H9 (cell line): ENCODE measurements at regions not wholly inside any gene's neighbourhood (a gene's known extent, or its start where the extent isn't known, plus 50 kb on each side); places are given as distances from the start of the nearest gene placed in this dataset.

Source experiments
- DNase-seq: peaks from one replicate; pipeline ENCODE4 v3.0.0-alpha.2; 2017
- H2AFZ ChIP-seq: one replicate; pipeline ENCODE4 v1.6.1; 2013; ENCODE audit warnings: mild to moderate bottlenecking, low read length, control low read depth, moderate library complexity
- H2AK5ac ChIP-seq: 2 replicates; pipeline ENCODE4 v1.6.1; 2013; ENCODE audit warnings: low read length, control low read depth, mixed read lengths; ENCODE audit not compliant: insufficient read length
- H2BK120ac ChIP-seq: one replicate; pipeline ENCODE4 v1.6.1; 2013; ENCODE audit warnings: low read depth, mild to moderate bottlenecking, low read length, control low read depth, inconsistent platforms; ENCODE audit not compliant: poor library complexity, severe bottlenecking
- H2BK12ac ChIP-seq: 2 replicates; pipeline ENCODE4 v1.6.1; 2013; ENCODE audit warnings: low read length, control low read depth, mixed read lengths, low read depth; ENCODE audit not compliant: insufficient read length
- H2BK15ac ChIP-seq: 2 replicates; pipeline ENCODE4 v1.6.1; 2013; ENCODE audit warnings: low read depth, low read length, control low read depth
- H2BK20ac ChIP-seq: one replicate; pipeline ENCODE4 v1.6.1; 2013; ENCODE audit warnings: low read depth, mild to moderate bottlenecking, low read length, control low read depth, inconsistent platforms; ENCODE audit not compliant: poor library complexity, severe bottlenecking
- H2BK5ac ChIP-seq: 2 replicates; pipeline ENCODE4 v1.6.1; 2013; ENCODE audit warnings: low read length, control low read depth, mixed read lengths; ENCODE audit not compliant: insufficient read length
- H3K14ac ChIP-seq: 2 replicates; pipeline ENCODE4 v1.6.1; 2013; ENCODE audit warnings: low read length, control low read depth; ENCODE audit not compliant: insufficient read depth
- H3K18ac ChIP-seq: 2 replicates; pipeline ENCODE4 v1.6.1; 2013; ENCODE audit warnings: low read depth, mild to moderate bottlenecking, mixed read lengths, low read length, control low read depth; ENCODE audit not compliant: insufficient read length
- H3K23ac ChIP-seq: 2 replicates; pipeline ENCODE4 v1.6.1; 2013; ENCODE audit warnings: low read length, control low read depth, mixed read lengths, low read depth; ENCODE audit not compliant: insufficient read length
- H3K23me2 ChIP-seq: 2 replicates; pipeline ENCODE4 v1.6.1; 2013; ENCODE audit warnings: low read depth, mild to moderate bottlenecking, mixed read lengths, low read length, control low read depth; ENCODE audit not compliant: insufficient read length, poor library complexity, severe bottlenecking
- H3K27ac ChIP-seq: 2 replicates; pipeline ENCODE4 v1.5.1; 2013; ENCODE audit warnings: low read length, control low read depth, mixed read lengths, low read depth; ENCODE audit not compliant: insufficient read length
- H3K27me3 ChIP-seq: 2 replicates; pipeline ENCODE4 v1.6.1; 2013; ENCODE audit warnings: low read length, control low read depth, inconsistent platforms; ENCODE audit not compliant: insufficient read depth
- H3K4ac ChIP-seq: 2 replicates; pipeline ENCODE4 v1.6.1; 2013; ENCODE audit warnings: low read depth, mild to moderate bottlenecking, control low read depth, inconsistent platforms, low read length, moderate library complexity
- H3K4me1 ChIP-seq: 2 replicates; pipeline ENCODE4 v1.6.1; 2013; ENCODE audit warnings: low read length, control low read depth, inconsistent platforms; ENCODE audit not compliant: insufficient read depth
- H3K4me2 ChIP-seq: 2 replicates; pipeline ENCODE4 v1.6.1; 2013; ENCODE audit warnings: low read length, control low read depth, mixed read lengths; ENCODE audit not compliant: insufficient read length, insufficient read depth
- H3K56ac ChIP-seq: 2 replicates; pipeline ENCODE4 v1.6.1; 2013; ENCODE audit warnings: low read depth, mild to moderate bottlenecking, mixed read lengths, low read length, control low read depth; ENCODE audit not compliant: insufficient read length
- H3K79me1 ChIP-seq: 2 replicates; pipeline ENCODE4 v1.6.1; 2013; ENCODE audit warnings: low read depth, mild to moderate bottlenecking, moderate library complexity, low read length, control low read depth, inconsistent platforms; ENCODE audit not compliant: insufficient read depth, poor library complexity, severe bottlenecking
- H3K79me2 ChIP-seq: 2 replicates; pipeline ENCODE4 v1.6.1; 2013; ENCODE audit warnings: low read length, control low read depth, inconsistent platforms; ENCODE audit not compliant: insufficient read depth
- H3K9ac ChIP-seq: 2 replicates; pipeline ENCODE4 v1.6.1; 2013; ENCODE audit warnings: low read length, control low read depth, mixed read lengths; ENCODE audit not compliant: insufficient read length; ENCODE audit errors: extremely low read depth
- H3K9me3 ChIP-seq: one replicate; pipeline ENCODE4 v1.6.1; 2013; ENCODE audit warnings: low read depth, low read length, inconsistent platforms; ENCODE audit not compliant: control insufficient read depth
- H3T11ph ChIP-seq: one replicate; pipeline ENCODE4 v1.6.1; 2013; ENCODE audit warnings: mild to moderate bottlenecking, low read length, control low read depth, inconsistent platforms
- H4K20me1 ChIP-seq: one replicate; pipeline ENCODE4 v1.6.1; 2013; ENCODE audit not compliant: control insufficient read depth, insufficient read length, insufficient read depth
- H4K5ac ChIP-seq: 2 replicates; pipeline ENCODE4 v1.6.1; 2013; ENCODE audit warnings: low read depth, mild to moderate bottlenecking, mixed read lengths, low read length, control low read depth; ENCODE audit not compliant: insufficient read length
- H4K8ac ChIP-seq: replicated peaks from 2 replicates; pipeline ENCODE4 v1.6.1; 2013; ENCODE audit warnings: low read length, control low read depth, mixed read lengths, low read depth; ENCODE audit not compliant: insufficient read length
- H4K91ac ChIP-seq: 2 replicates; pipeline ENCODE4 v1.6.1; 2013; ENCODE audit warnings: low read depth, mild to moderate bottlenecking, moderate library complexity, mixed read lengths, low read length, control low read depth; ENCODE audit not compliant: insufficient read length
- H3K27ac Mint-ChIP-seq, 3 experiments: 2 replicates in 2 of 3; 3 replicates in 1 of 3; pipeline ENCODE4 v1.8.0; 2020 to 2021; ENCODE audit warnings: mixed read lengths in 3 of 3, mild to moderate bottlenecking in 1 of 3, moderate library complexity in 1 of 3
- H3K27me3 Mint-ChIP-seq: 2 replicates; pipeline ENCODE4 v1.8.0; 2021; ENCODE audit warnings: low read depth, mild to moderate bottlenecking, moderate library complexity, mixed read lengths
- H3K36me3 Mint-ChIP-seq, 3 experiments: 2 replicates in 2 of 3; 3 replicates in 1 of 3; pipeline ENCODE4 v1.8.0; 2020 to 2021; ENCODE audit warnings: low read depth in 3 of 3, mixed read lengths in 3 of 3; ENCODE audit not compliant: insufficient read depth in 1 of 3
- H3K4me1 Mint-ChIP-seq, 2 experiments: 2 replicates each; pipeline ENCODE4 v1.8.0; 2020; ENCODE audit warnings: mixed read lengths in 2 of 2
- H3K4me3 Mint-ChIP-seq, 2 experiments: 2 replicates in 1 of 2; 3 replicates in 1 of 2; pipeline ENCODE4 v1.8.0; 2020 to 2021; ENCODE audit warnings: mild to moderate bottlenecking in 2 of 2, mixed read lengths in 2 of 2, moderate library complexity in 1 of 2
- H3K9me3 Mint-ChIP-seq, 2 experiments: 2 replicates in 1 of 2; 3 replicates in 1 of 2; pipeline ENCODE4 v1.8.0; 2020; ENCODE audit warnings: mild to moderate bottlenecking in 2 of 2, mixed read lengths in 2 of 2, moderate library complexity in 1 of 2
- CTCF ChIP-seq: fragments of 200-600 bp; sonication (generic); conservative IDR thresholded peaks from 3 replicates; pipeline ENCODE4 v1.8.0; 2021; ENCODE audit warnings: antibody characterized with exemption, mild to moderate bottlenecking
- WGBS: extraction: QIAGEN DNeasy Blood & Tissue Kit; methylation state at CpG from one replicate; pipeline ENCODE4 v1.1.7; 2013; ENCODE audit warnings: missing lambda C conversion rate, low lambda C conversion rate, mixed read lengths; ENCODE audit not compliant: insufficient read length; ENCODE audit errors: extremely low coverage; 5-methylcytosine and 5-hydroxymethylcytosine counted together

GRCh38 chr5:82549263-82549662 lies 271.1 kb upstream of the RPS23 start:
- Histone ChIP-seq H4K91ac (no peak overlapping the region), H3K9me3 (no peaks in the 10 kb centered on the region), H2BK20ac (no peak overlapping the region), H4K8ac (no peak overlapping the region), H4K20me1 (no peaks in the 10 kb centered on the region), H3K23ac (no peak overlapping the region), H2BK12ac (no peak overlapping the region), H3K27me3 (no peaks in the 10 kb centered on the region; the same call in 1 of the 2 replicates), H3K14ac (no peak overlapping the region), H3K79me1 (no peaks in the 10 kb centered on the region), H2BK5ac (no peak overlapping the region), H3K27ac (no peak overlapping the region), H3K79me2 (no peaks in the 10 kb centered on the region), H3K9ac (no peak overlapping the region), H2BK120ac (no peak overlapping the region), H3K23me2 (no peaks in the 10 kb centered on the region), H2AFZ (no peak overlapping the region), H3K4ac (no peak overlapping the region), H3T11ph (no peak overlapping the region), H3K18ac (no peak overlapping the region), H2BK15ac (no peak overlapping the region), H3K4me1 (no peaks in the 10 kb centered on the region), H2AK5ac (no peak overlapping the region), H4K5ac (no peak overlapping the region), H3K4me2 (no peak overlapping the region), H3K56ac (no peak overlapping the region)
- H3K4me3 Mint-ChIP-seq = no peak overlapping the region
- H3K27ac Mint-ChIP-seq = 0 out of 7 replicates have a peak overlapping the region, but pooled peaks of 1 of the 3 experiments have one; percentile 83
- peaks cover 2% of the 10 kb centered on the region for H3K27me3 Mint-ChIP-seq
- no peak for DNase-seq
- no peak for TF ChIP-seq CTCF
- WGBS = no CpG with 5 or more reads among the region's 2 CpGs
- H3K9me3 Mint-ChIP-seq = peaks cover 3 to 9% of the 10 kb centered on the region in 2 experiments; a peak in 4 of 5 replicates
- H3K4me1 Mint-ChIP-seq = peaks cover 10 to 15% of the 10 kb centered on the region in 2 experiments
- peaks cover 8 to 16% (median 10%) of the 10 kb centered on the region in 3 experiments for H3K36me3 Mint-ChIP-seq
